Kidney (tissue), 13 donors: ENCODE measurements at regions not wholly inside any gene's neighbourhood (a gene's known extent, or its start where the extent isn't known, plus 50 kb on each side); places are given as distances from the start of the nearest gene placed in this dataset.

ENCODE experiments used
- DNase-seq, 5 donors: peaks; one replicate each; pipeline ENCODE4 v3.0.0-alpha.2; 2013 to 2020
- FAIRE-seq: peaks from 2 replicates; lab custom pipeline; 2012; peaks lifted over from hg19 to GRCh38; lab: Jason Lieb, UNC
- H3K27ac ChIP-seq, 2 donors: one replicate each; pipeline ENCODE4 v1.7.0; 2013; ENCODE audit warnings: low read depth in 2 of 2, low read length in 2 of 2, inconsistent platforms in 1 of 2
- H3K27me3 ChIP-seq: one replicate; pipeline ENCODE4 v1.7.1; 2013; ENCODE audit warnings: low read length, inconsistent platforms; ENCODE audit not compliant: control insufficient read depth, insufficient read depth
- H3K36me3 ChIP-seq, 3 donors: one replicate each; pipeline versions ENCODE4 v1.7.0 to v1.7.1; 2013; ENCODE audit warnings: low read length in 3 of 3, control low read depth in 1 of 3, inconsistent platforms in 1 of 3; ENCODE audit not compliant: insufficient read depth in 3 of 3, control insufficient read depth in 2 of 3
- H3K4me1 ChIP-seq, 3 donors: one replicate each; pipeline versions ENCODE4 v1.7.0 to v1.7.1; 2013; ENCODE audit warnings: low read length in 3 of 3, inconsistent platforms in 1 of 3, low read depth in 1 of 3; ENCODE audit not compliant: control insufficient read depth in 2 of 3, insufficient read depth in 2 of 3
- H3K4me3 ChIP-seq, 3 donors: one replicate each; pipeline versions ENCODE4 v1.7.0 to v1.8.1; 2013; ENCODE audit warnings: low read length in 3 of 3, control low read depth in 1 of 3, inconsistent platforms in 1 of 3
- H3K9ac ChIP-seq, 3 donors: one replicate each; pipeline versions ENCODE4 v1.7.0 to v1.7.1; 2013; ENCODE audit warnings: low read length in 3 of 3, control low read depth in 1 of 3, inconsistent platforms in 1 of 3
- H3K9me3 ChIP-seq, 3 donors: one replicate each; pipeline versions ENCODE4 v1.7.0 to v1.7.1; 2013; ENCODE audit warnings: low read length in 3 of 3, control low read depth in 1 of 3, inconsistent platforms in 1 of 3; ENCODE audit not compliant: control insufficient read depth in 2 of 3, insufficient read depth in 1 of 3
- intact Hi-C: fragments of 100-400 bp; cut with DNase I; formaldehyde crosslinking; loops from one replicate; pipeline ENCODE4 v1.11.1; 2022
- TF ChIP-seq, protein P1 (sequence below): IDR thresholded peaks from 3 replicates; pipeline ENCODE4 v1.5.1; 2012; ENCODE audit warnings: mild to moderate bottlenecking, moderate library complexity, borderline replicate concordance; ENCODE audit not compliant: insufficient read depth; ENCODE audit errors: extremely low read depth
- donor health status: control.
- donor health status: control.
- donor health status: control.
- donor health status: control.
- donor health status: control.
- donor health status: DM: yes; HTN: yes; CAD: no.
- donor health status: Normal renal cell carcinoma (clear cell type).

- FAIRE-seq = no peak
- H3K9me3 ChIP-seq = no peaks in the 10 kb centered on the region
- peak; percentile 53 to 82 (median 72) for DNase-seq
- intact Hi-C loops = no loop called here
- H3K27ac ChIP-seq = no peak overlapping the region
- TF ChIP-seq, protein P1, sequence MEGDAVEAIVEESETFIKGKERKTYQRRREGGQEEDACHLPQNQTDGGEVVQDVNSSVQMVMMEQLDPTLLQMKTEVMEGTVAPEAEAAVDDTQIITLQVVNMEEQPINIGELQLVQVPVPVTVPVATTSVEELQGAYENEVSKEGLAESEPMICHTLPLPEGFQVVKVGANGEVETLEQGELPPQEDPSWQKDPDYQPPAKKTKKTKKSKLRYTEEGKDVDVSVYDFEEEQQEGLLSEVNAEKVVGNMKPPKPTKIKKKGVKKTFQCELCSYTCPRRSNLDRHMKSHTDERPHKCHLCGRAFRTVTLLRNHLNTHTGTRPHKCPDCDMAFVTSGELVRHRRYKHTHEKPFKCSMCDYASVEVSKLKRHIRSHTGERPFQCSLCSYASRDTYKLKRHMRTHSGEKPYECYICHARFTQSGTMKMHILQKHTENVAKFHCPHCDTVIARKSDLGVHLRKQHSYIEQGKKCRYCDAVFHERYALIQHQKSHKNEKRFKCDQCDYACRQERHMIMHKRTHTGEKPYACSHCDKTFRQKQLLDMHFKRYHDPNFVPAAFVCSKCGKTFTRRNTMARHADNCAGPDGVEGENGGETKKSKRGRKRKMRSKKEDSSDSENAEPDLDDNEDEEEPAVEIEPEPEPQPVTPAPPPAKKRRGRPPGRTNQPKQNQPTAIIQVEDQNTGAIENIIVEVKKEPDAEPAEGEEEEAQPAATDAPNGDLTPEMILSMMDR = peak; percentile 62
- no peaks in the 10 kb centered on the region for H3K27me3 ChIP-seq
- H3K9ac ChIP-seq = no peak overlapping the region
- no peaks in the 10 kb centered on the region for H3K4me1 ChIP-seq
- H3K36me3 ChIP-seq = no peaks in the 10 kb centered on the region
- H3K4me3 ChIP-seq = no peak overlapping the region
These were observed 201.3 kb downstream of the RBM46 start for GRCh38 chr4:154982187-154983047.

- Histone ChIP-seq H3K9ac (no peak overlapping the region), H3K9me3 (no peaks in the 10 kb centered on the region), H3K4me3 (no peak overlapping the region), H3K36me3 (no peaks in the 10 kb centered on the region), H3K27me3 (no peaks in the 10 kb centered on the region), H3K27ac (no peak overlapping the region), H3K4me1 (no peaks in the 10 kb centered on the region)
- TF ChIP-seq, protein P1 = no peak
- intact Hi-C loops = no loop called here
- DNase-seq (no peak), FAIRE-seq (no peak)
These were observed 202.6 kb downstream of the RBM46 start for GRCh38 chr4:154983714-154984113.

- intact Hi-C loops = no loop called here
- Histone ChIP-seq H3K27me3 (no peaks in the 10 kb centered on the region), H3K36me3 (no peaks in the 10 kb centered on the region), H3K9me3 (no peaks in the 10 kb centered on the region), H3K4me1 (no peaks in the 10 kb centered on the region), H3K27ac (no peak overlapping the region), H3K4me3 (no peak overlapping the region), H3K9ac (no peak overlapping the region)
- FAIRE-seq (no peak), DNase-seq (no peak)
- TF ChIP-seq, protein P1 = no peak
These were observed 203.1 kb downstream of the RBM46 start for GRCh38 chr4:154984148-154984547.

GRCh38 chr4:154984616-154985015 is 203.5 kb downstream of the RBM46 start:
- H3K27ac ChIP-seq = no peak overlapping the region
- TF ChIP-seq, protein P1 = no peak
- no peak for DNase-seq
- no peak overlapping the region for H3K9ac ChIP-seq
- no peaks in the 10 kb centered on the region for H3K4me1 ChIP-seq
- no peaks in the 10 kb centered on the region for H3K27me3 ChIP-seq
- H3K36me3 ChIP-seq = no peaks in the 10 kb centered on the region
- intact Hi-C loops = no loop called here
- no peaks in the 10 kb centered on the region for H3K9me3 ChIP-seq
- H3K4me3 ChIP-seq = no peak overlapping the region
- no peak for FAIRE-seq
